Kasumi-1 (cell line): ENCODE measurements at regions not wholly inside any gene's neighbourhood (a gene's known extent, or its start where the extent isn't known, plus 50 kb on each side); places are given as distances from the start of the nearest gene placed in this dataset.
A peak's percentile ranks its signal among the peaks of the same experiment; 100 is the strongest.
"Not testable (repeated sequence)": the region's sequence is repeated elsewhere in the genome, so short reads cannot be mapped to it uniquely, and the experiment has no call there.

ENCODE experiments used
- DNase-seq, 2 experiments: peaks; one replicate each; lab custom pipeline; 2025; lab: John Stamatoyannopoulos, UW

- no peak for DNase-seq
These were observed 250.9 kb upstream of the SDK2 start for GRCh38 chr17:73895157-73895556.

GRCh38 chr17:73896966-73897365 is 252.7 kb upstream of the SDK2 start:
- no peak for DNase-seq

- DNase-seq = no peak
These were observed 255.6 kb upstream of the SDK2 start for GRCh38 chr17:73899839-73900238.

- DNase-seq = no peak
These were observed 256.3 kb upstream of the SDK2 start for GRCh38 chr17:73900516-73900915.

GRCh38 chr17:73901249-73901648 is 257.0 kb upstream of the SDK2 start:
- no peak for DNase-seq

- peak; percentile 2 to 8 for DNase-seq
These were observed 257.6 kb upstream of the SDK2 start for GRCh38 chr17:73901661-73902415.

- no peak for DNase-seq
These were observed 258.4 kb upstream of the SDK2 start for GRCh38 chr17:73902416-73903181.

GRCh38 chr17:73906896-73907870 is 262.9 kb upstream of the SDK2 start:
- no peak for DNase-seq

GRCh38 chr17:73909186-73909585 is 264.9 kb upstream of the SDK2 start:
- DNase-seq = no peak

- no peak for DNase-seq
These were observed 266.0 kb upstream of the SDK2 start for GRCh38 chr17:73910206-73910605.

GRCh38 chr17:73910821-73911515 is 266.7 kb upstream of the SDK2 start:
- DNase-seq = no peak

- no peak for DNase-seq
These were observed 267.6 kb upstream of the SDK2 start for GRCh38 chr17:73911726-73912372.

GRCh38 chr17:73912373-73912746 is 268.1 kb upstream of the SDK2 start:
- no peak for DNase-seq

GRCh38 chr17:73914536-73915274 is 270.5 kb upstream of the SDK2 start:
- DNase-seq = no peak

- DNase-seq = not testable (repeated sequence)
These were observed 274.8 kb upstream of the SDK2 start for GRCh38 chr17:73919033-73919432.

GRCh38 chr17:73921306-73921705 is 277.1 kb upstream of the SDK2 start:
- DNase-seq = no peak

GRCh38 chr17:73924114-73924908 is 279.2 kb upstream of the RPL38 start:
- DNase-seq = no peak

- DNase-seq = no peak
These were observed 278.6 kb upstream of the RPL38 start for GRCh38 chr17:73924909-73925186.

- DNase-seq = no peak
These were observed 273.5 kb upstream of the RPL38 start for GRCh38 chr17:73929860-73930430.
